ENCODE measurements at regions not wholly inside any gene's neighbourhood (a gene's known extent, or its start where the extent isn't known, plus 50 kb on each side); places are given as distances from the start of the nearest gene placed in this dataset.

DNA sequence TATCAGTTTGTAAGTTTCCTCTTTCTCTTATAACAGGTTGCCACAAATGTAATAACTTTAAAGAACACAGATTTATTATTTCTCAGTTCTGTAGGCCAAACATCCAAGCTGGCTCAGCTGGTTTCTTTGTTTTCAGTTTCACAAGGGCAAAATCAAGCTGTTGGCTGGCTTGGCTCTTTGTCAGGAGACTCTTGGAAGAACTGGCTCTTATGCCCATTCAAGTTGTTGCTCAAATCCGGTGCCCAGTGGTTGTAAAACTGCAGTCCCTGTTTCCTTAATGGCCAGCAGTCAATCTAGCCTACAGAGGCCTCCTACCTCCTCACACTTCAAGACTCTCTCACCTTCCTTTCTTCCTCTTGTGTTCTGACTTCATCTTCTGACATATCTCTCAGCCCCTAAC, 1171.0 kb downstream of the MRPL39 start:
- H3K4me3 ChIP-seq: no peak overlapping the region
- H3K4me2 ChIP-seq: no peak overlapping the region
- no peaks in the 10 kb centered on the region for H3K4me1 ChIP-seq
- no peak overlapping the region for H3K27ac ChIP-seq
- ChIA-PET POLR2A (no interaction called here), CTCF (no interaction called here)
- 0% methylated on average over 1 of the region's 1 CpG for WGBS (ENCODE audit: missing lambda C conversion rate)
- DNase-seq (ENCODE audit: low read depth in 1 of 2, low spot score in 1 of 2): no peak
- ATAC-seq: no peak
- no peak for FAIRE-seq
- H3K9me3 ChIP-seq: no peaks in the 10 kb centered on the region
- TF ChIP-seq RARB (CRISPR knock-in tag; IDR thresholded peaks at IDR 0.05): no peak

DNA sequence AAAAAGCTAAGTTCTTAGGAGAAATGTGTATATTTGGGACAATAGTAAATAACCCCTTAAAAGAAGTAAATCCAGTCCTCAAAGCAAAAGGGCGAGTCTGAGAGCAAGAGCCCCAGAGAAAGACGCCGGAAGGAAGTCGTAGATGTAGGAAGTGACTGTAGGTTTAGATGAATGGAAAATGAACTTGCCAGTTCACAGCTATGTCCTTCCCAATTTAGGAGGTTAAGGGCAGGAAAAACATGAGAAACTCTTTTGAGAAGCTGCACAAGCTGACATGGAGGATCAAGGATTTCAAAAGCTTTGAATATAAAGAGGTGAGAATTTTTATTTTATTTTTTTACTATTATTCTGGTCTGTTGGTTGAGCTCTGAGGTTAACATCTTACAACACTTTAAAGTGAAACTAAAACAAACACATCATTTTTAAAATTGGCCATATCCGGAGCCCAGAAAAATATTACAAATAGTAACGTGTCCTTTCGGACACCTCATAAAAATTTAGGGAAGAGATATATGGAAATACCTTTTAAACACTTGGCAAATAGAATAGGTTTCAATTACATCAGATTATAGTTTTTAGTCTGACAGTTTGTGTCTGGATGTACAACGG, 1178.6 kb downstream of the MRPL39 start:
- ATAC-seq: no peak
- TF ChIP-seq HEYL (CRISPR knock-in tag; IDR thresholded peaks at IDR 0.05) (no peak), GATA3 (IDR thresholded peaks at IDR 0.05; ENCODE audit: borderline replicate concordance) (no peak), ESRRA (IDR thresholded peaks at IDR 0.05; ENCODE audit: borderline replicate concordance, low read length) (no peak), ZC3H11A (IDR thresholded peaks at IDR 0.05) (no peak), ZFP36 (IDR thresholded peaks at IDR 0.05; ENCODE audit: borderline replicate concordance, partially characterized antibody) (no peak), KDM5A (IDR thresholded peaks at IDR 0.05) (no peak), POLR2AphosphoS2 (conservative IDR thresholded peaks at IDR 0.05; ENCODE audit: low read length) (no peak)
- TF ChIP-seq, protein P1, sequence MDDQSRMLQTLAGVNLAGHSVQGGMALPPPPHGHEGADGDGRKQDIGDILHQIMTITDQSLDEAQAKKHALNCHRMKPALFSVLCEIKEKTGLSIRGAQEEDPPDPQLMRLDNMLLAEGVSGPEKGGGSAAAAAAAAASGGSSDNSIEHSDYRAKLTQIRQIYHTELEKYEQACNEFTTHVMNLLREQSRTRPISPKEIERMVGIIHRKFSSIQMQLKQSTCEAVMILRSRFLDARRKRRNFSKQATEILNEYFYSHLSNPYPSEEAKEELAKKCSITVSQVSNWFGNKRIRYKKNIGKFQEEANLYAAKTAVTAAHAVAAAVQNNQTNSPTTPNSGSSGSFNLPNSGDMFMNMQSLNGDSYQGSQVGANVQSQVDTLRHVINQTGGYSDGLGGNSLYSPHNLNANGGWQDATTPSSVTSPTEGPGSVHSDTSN (IDR thresholded peaks at IDR 0.05): no peak
- TF ChIP-seq, protein P2, sequence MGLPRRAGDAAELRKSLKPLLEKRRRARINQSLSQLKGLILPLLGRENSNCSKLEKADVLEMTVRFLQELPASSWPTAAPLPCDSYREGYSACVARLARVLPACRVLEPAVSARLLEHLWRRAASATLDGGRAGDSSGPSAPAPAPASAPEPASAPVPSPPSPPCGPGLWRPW (IDR thresholded peaks at IDR 0.05): no peak
- TF ChIP-seq, protein P3, sequence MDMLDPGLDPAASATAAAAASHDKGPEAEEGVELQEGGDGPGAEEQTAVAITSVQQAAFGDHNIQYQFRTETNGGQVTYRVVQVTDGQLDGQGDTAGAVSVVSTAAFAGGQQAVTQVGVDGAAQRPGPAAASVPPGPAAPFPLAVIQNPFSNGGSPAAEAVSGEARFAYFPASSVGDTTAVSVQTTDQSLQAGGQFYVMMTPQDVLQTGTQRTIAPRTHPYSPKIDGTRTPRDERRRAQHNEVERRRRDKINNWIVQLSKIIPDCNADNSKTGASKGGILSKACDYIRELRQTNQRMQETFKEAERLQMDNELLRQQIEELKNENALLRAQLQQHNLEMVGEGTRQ (IDR thresholded peaks at IDR 0.05): no peak
- H3K4me2 ChIP-seq: no peak overlapping the region
- H3K4me1 ChIP-seq: no peaks in the 10 kb centered on the region
- ChIA-PET POLR2A (no interaction called here), CTCF (no interaction called here)
- no peaks in the 10 kb centered on the region for H3K9me3 ChIP-seq
- DNase-seq (ENCODE audit: low read depth in 1 of 2, low spot score in 1 of 2): no peak
- H3K4me3 ChIP-seq: no peak overlapping the region
- H3K27ac ChIP-seq: no peak overlapping the region
- WGBS (ENCODE audit: missing lambda C conversion rate): 4% methylated on average over 8 of the region's 8 CpGs
- no peak for FAIRE-seq

DNA sequence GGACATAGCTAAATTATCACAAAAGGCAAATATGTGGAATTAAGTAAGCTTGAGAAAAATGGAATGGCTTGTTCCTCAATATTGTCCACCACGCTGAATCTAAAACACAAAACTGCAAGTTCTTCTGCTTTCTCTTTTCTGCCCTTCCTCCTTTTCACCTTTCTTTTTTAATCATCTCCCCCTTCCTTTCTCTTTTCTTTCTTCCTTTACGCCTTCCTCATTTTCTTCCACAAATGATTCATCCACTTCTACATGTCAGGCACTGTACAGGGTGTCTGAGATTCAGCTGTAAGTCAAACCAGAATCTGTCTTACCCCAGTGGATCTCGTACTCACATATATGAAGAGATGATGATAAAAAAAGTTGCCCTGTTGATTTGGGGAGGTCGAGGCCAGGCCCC, 1182.5 kb downstream of the MRPL39 start:
- TF ChIP-seq CHD4 (IDR thresholded peaks at IDR 0.05; ENCODE audit: borderline replicate concordance) (no peak), NPAS2 (CRISPR knock-in tag; IDR thresholded peaks at IDR 0.05; ENCODE audit: borderline replicate concordance) (no peak), ZSCAN20 (CRISPR knock-in tag; IDR thresholded peaks at IDR 0.05) (no peak), TFCP2L1 (CRISPR knock-in tag; IDR thresholded peaks at IDR 0.05) (no peak), CBX2 (IDR thresholded peaks at IDR 0.05; ENCODE audit: borderline replicate concordance, low read depth) (no peak), FOSL2 (IDR thresholded peaks at IDR 0.05) (no peak), FOSL2 (CRISPR knock-in tag; IDR thresholded peaks at IDR 0.05) (no peak)
- TF ChIP-seq, protein P4, sequence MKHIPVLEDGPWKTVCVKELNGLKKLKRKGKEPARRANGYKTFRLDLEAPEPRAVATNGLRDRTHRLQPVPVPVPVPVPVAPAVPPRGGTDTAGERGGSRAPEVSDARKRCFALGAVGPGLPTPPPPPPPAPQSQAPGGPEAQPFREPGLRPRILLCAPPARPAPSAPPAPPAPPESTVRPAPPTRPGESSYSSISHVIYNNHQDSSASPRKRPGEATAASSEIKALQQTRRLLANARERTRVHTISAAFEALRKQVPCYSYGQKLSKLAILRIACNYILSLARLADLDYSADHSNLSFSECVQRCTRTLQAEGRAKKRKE (CRISPR knock-in tag; IDR thresholded peaks at IDR 0.05; ENCODE audit: low read depth): no peak
- ATAC-seq: no peak
- Histone ChIP-seq H3K4me3 (no peak overlapping the region), H3K9me3 (no peaks in the 10 kb centered on the region), H3K4me1 (no peaks in the 10 kb centered on the region), H3K27ac (no peak overlapping the region), H3K4me2 (no peak overlapping the region)
- CTCF ChIA-PET: no interaction called here
- POLR2A ChIA-PET: no interaction called here
- FAIRE-seq: no peak
- DNase-seq (ENCODE audit: low read depth in 1 of 2, low spot score in 1 of 2): no peak
- 0% methylated on average over 4 of the region's 4 CpGs for WGBS (ENCODE audit: missing lambda C conversion rate)

DNA sequence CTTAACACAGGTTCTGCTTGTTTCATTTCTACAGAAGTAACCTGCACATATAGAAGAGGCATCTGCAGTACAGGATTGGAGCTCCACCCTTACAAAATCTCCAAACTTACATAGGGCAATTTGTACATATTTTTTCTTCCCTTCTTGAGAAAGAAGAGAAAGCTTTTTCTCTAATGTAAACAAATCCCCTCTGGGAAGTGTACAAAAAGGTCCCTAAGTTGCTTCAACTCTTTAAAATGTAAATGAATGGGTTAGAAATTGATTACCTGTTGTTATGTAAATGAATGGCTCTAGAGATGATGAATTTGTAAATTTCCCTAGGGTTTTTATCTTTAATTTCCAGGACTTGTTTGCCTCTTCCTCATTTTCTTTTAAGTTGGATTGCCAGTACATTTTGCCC, 1183.7 kb downstream of the MRPL39 start:
- Histone ChIP-seq H3K9me3 (no peaks in the 10 kb centered on the region), H3K27ac (no peak overlapping the region), H3K4me2 (no peak overlapping the region), H3K4me1 (no peaks in the 10 kb centered on the region), H3K4me3 (no peak overlapping the region)
- POLR2A ChIA-PET: no interaction called here
- FAIRE-seq: no peak
- no peak for ATAC-seq
- no peak for DNase-seq (ENCODE audit: low read depth in 1 of 2, low spot score in 1 of 2)
- TF ChIP-seq ZSCAN20 (CRISPR knock-in tag; IDR thresholded peaks at IDR 0.05) (no peak), CBX2 (IDR thresholded peaks at IDR 0.05; ENCODE audit: borderline replicate concordance, low read depth) (no peak), EHMT2 (IDR thresholded peaks at IDR 0.05; ENCODE audit: low read depth) (no peak)
- TF ChIP-seq, protein P5, sequence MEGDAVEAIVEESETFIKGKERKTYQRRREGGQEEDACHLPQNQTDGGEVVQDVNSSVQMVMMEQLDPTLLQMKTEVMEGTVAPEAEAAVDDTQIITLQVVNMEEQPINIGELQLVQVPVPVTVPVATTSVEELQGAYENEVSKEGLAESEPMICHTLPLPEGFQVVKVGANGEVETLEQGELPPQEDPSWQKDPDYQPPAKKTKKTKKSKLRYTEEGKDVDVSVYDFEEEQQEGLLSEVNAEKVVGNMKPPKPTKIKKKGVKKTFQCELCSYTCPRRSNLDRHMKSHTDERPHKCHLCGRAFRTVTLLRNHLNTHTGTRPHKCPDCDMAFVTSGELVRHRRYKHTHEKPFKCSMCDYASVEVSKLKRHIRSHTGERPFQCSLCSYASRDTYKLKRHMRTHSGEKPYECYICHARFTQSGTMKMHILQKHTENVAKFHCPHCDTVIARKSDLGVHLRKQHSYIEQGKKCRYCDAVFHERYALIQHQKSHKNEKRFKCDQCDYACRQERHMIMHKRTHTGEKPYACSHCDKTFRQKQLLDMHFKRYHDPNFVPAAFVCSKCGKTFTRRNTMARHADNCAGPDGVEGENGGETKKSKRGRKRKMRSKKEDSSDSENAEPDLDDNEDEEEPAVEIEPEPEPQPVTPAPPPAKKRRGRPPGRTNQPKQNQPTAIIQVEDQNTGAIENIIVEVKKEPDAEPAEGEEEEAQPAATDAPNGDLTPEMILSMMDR (IDR thresholded peaks at IDR 0.05): no peak
- TF ChIP-seq, protein P6, sequence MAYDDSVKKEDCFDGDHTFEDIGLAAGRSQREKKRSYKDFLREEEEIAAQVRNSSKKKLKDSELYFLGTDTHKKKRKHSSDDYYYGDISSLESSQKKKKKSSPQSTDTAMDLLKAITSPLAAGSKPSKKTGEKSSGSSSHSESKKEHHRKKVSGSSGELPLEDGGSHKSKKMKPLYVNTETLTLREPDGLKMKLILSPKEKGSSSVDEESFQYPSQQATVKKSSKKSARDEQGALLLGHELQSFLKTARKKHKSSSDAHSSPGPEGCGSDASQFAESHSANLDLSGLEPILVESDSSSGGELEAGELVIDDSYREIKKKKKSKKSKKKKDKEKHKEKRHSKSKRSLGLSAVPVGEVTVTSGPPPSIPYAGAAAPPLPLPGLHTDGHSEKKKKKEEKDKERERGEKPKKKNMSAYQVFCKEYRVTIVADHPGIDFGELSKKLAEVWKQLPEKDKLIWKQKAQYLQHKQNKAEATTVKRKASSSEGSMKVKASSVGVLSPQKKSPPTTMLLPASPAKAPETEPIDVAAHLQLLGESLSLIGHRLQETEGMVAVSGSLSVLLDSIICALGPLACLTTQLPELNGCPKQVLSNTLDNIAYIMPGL (CRISPR knock-in tag; IDR thresholded peaks at IDR 0.05; ENCODE audit: borderline replicate concordance): no peak
- TF ChIP-seq, protein P7, sequence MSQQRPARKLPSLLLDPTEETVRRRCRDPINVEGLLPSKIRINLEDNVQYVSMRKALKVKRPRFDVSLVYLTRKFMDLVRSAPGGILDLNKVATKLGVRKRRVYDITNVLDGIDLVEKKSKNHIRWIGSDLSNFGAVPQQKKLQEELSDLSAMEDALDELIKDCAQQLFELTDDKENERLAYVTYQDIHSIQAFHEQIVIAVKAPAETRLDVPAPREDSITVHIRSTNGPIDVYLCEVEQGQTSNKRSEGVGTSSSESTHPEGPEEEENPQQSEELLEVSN (IDR thresholded peaks at IDR 0.05; ENCODE audit: borderline replicate concordance, low read depth): no peak
- CTCF ChIA-PET: no interaction called here

All from A549 (cell line).